ENCODE measurements at regions not wholly inside any gene's neighbourhood (a gene's known extent, or its start where the extent isn't known, plus 50 kb on each side); places are given as distances from the start of the nearest gene placed in this dataset.

DNA sequence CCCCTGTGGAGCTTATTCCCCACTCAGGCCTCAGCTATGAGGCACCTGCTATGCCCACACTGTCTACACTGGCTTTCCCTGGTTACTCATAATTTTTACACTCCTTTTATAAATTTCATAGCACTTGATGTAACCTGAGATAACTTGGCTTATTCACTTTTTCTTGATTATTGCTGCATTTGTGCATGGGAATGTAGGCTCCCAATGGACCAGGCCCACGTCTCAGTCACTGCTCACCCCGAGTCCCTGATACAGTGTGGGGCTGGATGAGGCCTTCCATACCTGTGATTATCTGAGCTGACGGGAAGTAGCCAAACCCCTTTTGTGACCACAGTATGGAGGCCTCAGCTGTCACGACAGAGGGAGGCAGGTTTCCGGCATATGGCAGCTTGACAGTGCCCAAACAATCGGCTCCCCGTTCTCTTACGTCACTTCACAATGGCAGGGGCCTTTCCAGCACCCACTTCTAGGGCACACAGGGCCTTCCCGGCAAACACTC, 645.3 kb downstream of the ACTR3B start:
- TF ChIP-seq CTCF (IDR thresholded peaks at IDR 0.05) (no peak), POLR2AphosphoS5 (IDR thresholded peaks at IDR 0.05) (no peak), EP300 (IDR thresholded peaks at IDR 0.05) (no peak), POLR2A (IDR thresholded peaks at IDR 0.05) (no peak)
